HG03097 (cell line): ENCODE measurements at regions not wholly inside any gene's neighbourhood (a gene's known extent, or its start where the extent isn't known, plus 50 kb on each side); places are given as distances from the start of the nearest gene placed in this dataset.

Source experiments
- ATAC-seq: cut with Tn5 transposase; IDR thresholded peaks from one replicate; pipeline ENCODE4 v1.9.1; 2021; ENCODE audit not compliant: unreplicated experiment, low FRiP score

DNA sequence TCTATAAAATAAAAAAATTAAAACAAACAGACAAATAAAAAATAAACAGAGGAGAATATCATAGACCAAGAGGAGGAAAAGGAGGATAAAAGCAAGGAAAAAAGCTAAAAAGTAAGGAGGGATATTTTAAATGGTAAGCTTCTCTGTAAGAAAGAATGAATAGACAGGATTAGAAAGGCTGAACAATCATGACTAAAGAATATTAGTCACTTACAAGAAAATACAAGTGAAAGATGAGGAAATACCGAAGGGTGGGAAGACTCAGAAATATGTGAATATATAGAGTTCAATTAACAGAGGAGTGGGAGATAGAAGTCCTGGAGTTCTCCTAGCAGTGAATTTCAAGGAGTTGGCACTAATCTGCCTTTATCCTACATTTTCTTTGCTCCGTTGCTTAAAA, 162.6 kb downstream of the RTL3 start:
- no peak for ATAC-seq

GRCh38 chrX:78493180-78493579, 165.8 kb upstream of the CYSLTR1 start:
- no peak for ATAC-seq

GRCh38 chrX:78476701-78477100, 149.3 kb upstream of the CYSLTR1 start:
- no peak for ATAC-seq

GRCh38 chrX:78456909-78457308, 129.5 kb upstream of the CYSLTR1 start:
- no peak for ATAC-seq

DNA sequence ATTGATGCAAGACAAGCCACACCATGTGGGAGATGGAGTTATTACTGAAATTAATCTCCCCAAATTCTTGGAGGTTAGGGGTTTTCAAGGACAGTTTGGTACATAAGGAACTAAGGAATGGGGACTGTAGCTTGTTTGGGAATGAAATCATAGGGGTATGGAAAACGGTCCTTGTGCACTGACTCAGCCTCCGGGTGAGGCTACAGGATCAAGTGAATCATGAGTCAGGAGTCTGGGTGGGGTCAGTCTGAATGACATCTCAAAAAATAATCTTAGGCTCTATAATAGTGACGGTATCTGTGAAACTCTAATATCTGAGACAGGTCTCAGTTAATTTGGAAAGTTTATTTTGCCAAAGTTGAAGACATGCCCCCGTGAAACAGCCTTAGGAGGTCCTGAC, 128.5 kb upstream of the CYSLTR1 start:
- no peak for ATAC-seq

- no peak for ATAC-seq
Observed at GRCh38 chrX:78452356-78452755, 124.9 kb upstream of the CYSLTR1 start.

- no peak for ATAC-seq
Observed at GRCh38 chrX:78437621-78438020, 110.2 kb upstream of the CYSLTR1 start.

GRCh38 chrX:78429172-78429571, 101.8 kb upstream of the CYSLTR1 start:
- no peak for ATAC-seq

DNA sequence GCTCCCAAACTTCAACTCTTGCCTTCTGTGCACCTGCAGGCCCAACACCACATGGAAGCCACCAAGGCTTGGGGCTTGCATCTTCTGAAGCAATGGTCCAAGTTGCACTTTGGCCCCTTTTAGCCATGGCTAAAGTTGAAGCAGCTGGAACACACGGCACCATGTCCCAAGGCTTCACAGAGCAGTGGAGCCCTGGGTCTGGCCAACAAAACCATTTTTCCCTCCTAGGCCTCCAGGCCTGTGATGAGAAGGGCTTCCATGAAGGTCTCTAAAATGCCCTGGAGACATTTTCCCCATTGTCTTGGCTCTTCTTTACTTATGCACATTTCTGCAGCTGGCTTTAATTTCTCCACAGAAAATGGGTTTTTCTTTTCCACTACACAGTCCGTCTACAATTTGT, 61.3 kb upstream of the CYSLTR1 start:
- no peak for ATAC-seq

DNA sequence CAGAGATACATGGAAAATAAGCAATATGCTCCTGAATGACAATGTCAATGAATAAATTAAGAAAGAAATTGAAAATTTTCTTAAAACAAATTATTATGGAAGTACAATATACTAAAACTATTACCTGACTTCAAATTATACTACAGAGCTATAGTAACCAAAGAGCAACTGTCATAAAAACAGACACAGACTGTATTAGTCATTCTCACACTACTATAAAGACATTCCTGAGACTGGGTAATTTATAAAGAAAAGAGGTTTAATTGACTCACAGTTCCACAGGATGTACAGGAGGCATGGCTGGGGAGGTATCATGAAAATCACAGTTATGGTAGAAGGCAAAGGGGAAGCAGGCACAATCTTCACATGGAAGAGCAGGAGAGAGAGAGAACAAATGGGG, 60.0 kb upstream of the CYSLTR1 start:
- ATAC-seq = no peak

GRCh38 chrX:78384486-78384885, 57.1 kb upstream of the CYSLTR1 start:
- ATAC-seq = no peak

DNA sequence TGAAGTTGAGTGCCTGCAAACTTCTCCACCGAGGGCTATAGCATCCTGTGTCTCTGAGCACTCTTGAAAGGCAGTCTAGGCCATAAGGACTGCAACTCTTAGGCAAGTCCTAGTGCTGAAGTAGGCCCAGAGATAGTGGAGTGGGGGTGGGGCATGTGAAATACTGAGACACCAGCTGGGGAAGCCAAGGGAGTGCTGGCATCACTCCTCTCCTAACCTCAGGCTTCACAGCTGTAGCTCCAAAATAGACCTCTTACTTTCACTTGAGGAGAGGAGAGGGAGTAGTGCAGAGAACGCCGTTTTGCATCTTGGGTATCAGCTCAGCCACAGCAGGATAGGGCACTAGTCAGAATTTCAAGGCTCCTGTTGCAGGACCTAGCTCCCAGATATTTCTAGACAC, 56.2 kb upstream of the CYSLTR1 start:
- no peak for ATAC-seq

DNA sequence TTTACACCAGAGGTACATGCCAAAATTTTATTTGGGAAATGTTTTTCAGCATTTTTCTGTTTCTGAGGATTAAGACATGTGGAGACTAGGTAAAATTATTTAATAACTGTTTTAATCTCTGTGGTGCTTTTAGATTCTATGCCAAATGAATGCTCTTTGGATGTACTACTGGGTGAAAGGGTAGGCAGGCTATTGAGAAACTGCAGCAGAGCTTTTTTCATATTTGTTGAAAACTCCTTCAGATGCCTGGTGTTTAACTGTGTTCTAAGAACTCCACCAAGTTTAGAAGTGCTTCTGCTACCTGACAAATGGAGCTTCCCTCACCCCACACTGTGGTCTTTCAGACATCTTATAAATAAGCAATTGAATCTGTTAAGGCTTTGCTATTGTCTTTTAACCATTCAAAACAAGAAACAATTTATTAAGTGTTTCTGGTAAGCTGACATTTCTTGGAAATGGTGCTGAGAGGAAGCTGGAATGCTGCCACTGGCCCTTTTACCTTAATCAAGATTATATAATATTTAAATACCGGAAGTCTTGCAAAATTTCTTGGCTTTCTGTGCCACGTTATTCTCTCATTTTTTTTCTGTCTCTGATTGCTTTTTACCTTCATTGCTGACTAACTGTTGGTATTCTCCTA, 51.2 kb upstream of the CYSLTR1 start:
- no peak for ATAC-seq
